Prostate gland (tissue), 2 donors: ENCODE measurements at regions not wholly inside any gene's neighbourhood (a gene's known extent, or its start where the extent isn't known, plus 50 kb on each side); places are given as distances from the start of the nearest gene placed in this dataset.

Experiments
- POLR2A ChIP-seq: fragments of 450-650 bp; IDR thresholded peaks from one replicate; pipeline ENCODE4 v1.6.1; 2016; ENCODE audit warnings: antibody characterized with exemption, mild to moderate bottlenecking
- POLR2AphosphoS5 ChIP-seq: sonication (generic); formaldehyde crosslinking; IDR thresholded peaks from one replicate; pipeline ENCODE4 v1.6.1; 2017; ENCODE audit warnings: antibody characterized with exemption
- TF ChIP-seq, protein P1 (sequence below), 4 experiments: fragments of 200-600 bp in 2 of 4; fragments of 450-650 bp in 2 of 4; sonication (generic) in 2 of 4; IDR thresholded peaks; 1 replicate in 3 of 4; 2 replicates in 1 of 4; pipeline ENCODE4 v1.5.1; 2016 to 2019; ENCODE audit warnings: antibody characterized with exemption in 4 of 4, mild to moderate bottlenecking in 2 of 4, moderate library complexity in 2 of 4

GRCh38 chr11:70716986-70717775, 318.9 kb downstream of the CTTN start:
- TF ChIP-seq, protein P1, sequence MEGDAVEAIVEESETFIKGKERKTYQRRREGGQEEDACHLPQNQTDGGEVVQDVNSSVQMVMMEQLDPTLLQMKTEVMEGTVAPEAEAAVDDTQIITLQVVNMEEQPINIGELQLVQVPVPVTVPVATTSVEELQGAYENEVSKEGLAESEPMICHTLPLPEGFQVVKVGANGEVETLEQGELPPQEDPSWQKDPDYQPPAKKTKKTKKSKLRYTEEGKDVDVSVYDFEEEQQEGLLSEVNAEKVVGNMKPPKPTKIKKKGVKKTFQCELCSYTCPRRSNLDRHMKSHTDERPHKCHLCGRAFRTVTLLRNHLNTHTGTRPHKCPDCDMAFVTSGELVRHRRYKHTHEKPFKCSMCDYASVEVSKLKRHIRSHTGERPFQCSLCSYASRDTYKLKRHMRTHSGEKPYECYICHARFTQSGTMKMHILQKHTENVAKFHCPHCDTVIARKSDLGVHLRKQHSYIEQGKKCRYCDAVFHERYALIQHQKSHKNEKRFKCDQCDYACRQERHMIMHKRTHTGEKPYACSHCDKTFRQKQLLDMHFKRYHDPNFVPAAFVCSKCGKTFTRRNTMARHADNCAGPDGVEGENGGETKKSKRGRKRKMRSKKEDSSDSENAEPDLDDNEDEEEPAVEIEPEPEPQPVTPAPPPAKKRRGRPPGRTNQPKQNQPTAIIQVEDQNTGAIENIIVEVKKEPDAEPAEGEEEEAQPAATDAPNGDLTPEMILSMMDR (IDR thresholded peaks at IDR 0.05), result no peak
- TF ChIP-seq POLR2AphosphoS5, result no peak
- no peak for TF ChIP-seq POLR2A
